PC-3 (cell line): ENCODE measurements at regions not wholly inside any gene's neighbourhood (a gene's known extent, or its start where the extent isn't known, plus 50 kb on each side); places are given as distances from the start of the nearest gene placed in this dataset.

Source experiments
- CTCF ChIP-seq: fragments of 300-600 bp; sonication (generic); conservative IDR thresholded peaks from 2 replicates; pipeline ENCODE4 v1.5.1; 2017; ENCODE audit warnings: antibody characterized with exemption, low read depth, mild to moderate bottlenecking, low read length
- EZH2 ChIP-seq: fragments of 300-600 bp; sonication (generic); IDR thresholded peaks from one replicate; pipeline ENCODE4 v1.6.1; 2017; ENCODE audit warnings: antibody characterized with exemption, mild to moderate bottlenecking, low read length; ENCODE audit not compliant: unreplicated experiment
- EZH2phosphoT487 ChIP-seq: fragments of 300-600 bp; sonication (generic); IDR thresholded peaks from 2 replicates; pipeline ENCODE4 v1.6.1; 2018; ENCODE audit warnings: mild to moderate bottlenecking, antibody characterized with exemption, low read length, borderline replicate concordance

- TF ChIP-seq CTCF (no peak), EZH2phosphoT487 (no peak), EZH2 (no peak)
These were observed 448.1 kb upstream of the RASGEF1B start for GRCh38 chr4:81919810-81920209.
